Naive thymus-derived CD8-positive, alpha-beta T cell (primary cell): ENCODE measurements at regions not wholly inside any gene's neighbourhood (a gene's known extent, or its start where the extent isn't known, plus 50 kb on each side); places are given as distances from the start of the nearest gene placed in this dataset.
A peak's percentile ranks its signal among the peaks of the same experiment; 100 is the strongest.

Experiments used
- ATAC-seq, 2 donors: fragments of 150-1000 bp; cut with Tn5 transposase in 1 of 2; sonication (Bioruptor Pico), chemical (Tn5 transposase) in 1 of 2; 1 replicate in 1 of 2; 2 replicates in 1 of 2; pipeline ENCODE4 v1.10.0; 2021; ENCODE audit warnings: mild to moderate bottlenecking in 2 of 2, moderate library complexity in 2 of 2
- POLR2A ChIA-PET: fragments of 350-600 bp; sonication (Branson Sonifier 250); formaldehyde crosslinking; loops from one replicate; lab custom pipeline; 2021; ENCODE audit warnings: antibody characterized with exemption; lab: Charles Lee
- DNase-seq, 10 donors: peaks; one replicate each; pipeline versions ENCODE4 v3.0.0 to v3.0.0-alpha.2; 2020 to 2022
- H3K27ac Mint-ChIP-seq, 10 donors: one replicate each; pipeline ENCODE4 v1.8.0; 2020 to 2022; ENCODE audit warnings: mild to moderate bottlenecking in 10 of 10, mixed read lengths in 10 of 10, moderate library complexity in 4 of 10, inconsistent platforms in 1 of 10
- H3K27me3 Mint-ChIP-seq, 5 donors: one replicate each; pipeline ENCODE4 v1.8.0; 2021 to 2022; ENCODE audit warnings: mixed read lengths in 5 of 5
- H3K36me3 Mint-ChIP-seq, 3 donors: one replicate each; pipeline ENCODE4 v1.8.0; 2020 to 2022; ENCODE audit warnings: mixed read lengths in 3 of 3, mild to moderate bottlenecking in 2 of 3, inconsistent platforms in 1 of 3
- H3K4me1 Mint-ChIP-seq, 4 donors: one replicate each; pipeline ENCODE4 v1.8.0; 2021 to 2022; ENCODE audit warnings: mixed read lengths in 4 of 4
- H3K4me3 Mint-ChIP-seq, 10 donors: one replicate each; pipeline ENCODE4 v1.8.0; 2020 to 2022; ENCODE audit warnings: mild to moderate bottlenecking in 10 of 10, mixed read lengths in 10 of 10, moderate library complexity in 6 of 10, inconsistent platforms in 1 of 10
- H3K9me3 Mint-ChIP-seq, 9 donors: one replicate each; pipeline ENCODE4 v1.8.0; 2020 to 2022; ENCODE audit warnings: mixed read lengths in 9 of 9, mild to moderate bottlenecking in 3 of 9, inconsistent platforms in 1 of 9, moderate library complexity in 1 of 9

DNA sequence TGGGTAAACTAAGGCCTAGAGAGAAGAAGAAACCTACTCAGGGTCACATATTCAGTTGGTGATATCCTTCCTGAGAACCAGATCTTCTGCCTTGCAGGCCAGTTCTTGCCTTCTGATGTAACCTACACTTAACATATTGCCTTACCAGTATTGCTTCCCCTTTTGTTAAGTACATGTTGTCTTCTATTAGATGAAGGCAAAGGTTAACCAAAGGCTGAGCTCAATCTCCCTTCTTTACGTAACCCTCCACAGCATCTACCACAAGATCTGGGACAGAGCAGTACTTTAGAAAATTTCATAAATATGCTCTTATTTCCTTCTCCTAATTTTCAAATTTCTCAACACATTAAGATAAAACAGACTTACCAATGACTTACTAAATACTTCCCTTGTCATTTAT lies 474.4 kb downstream of the SH2D1A start:
- no peaks in the 10 kb centered on the region for H3K36me3 Mint-ChIP-seq
- DNase-seq (no peak), ATAC-seq (no peak)
- POLR2A ChIA-PET: no interaction called here
- no peaks in the 10 kb centered on the region for H3K27me3 Mint-ChIP-seq
- H3K4me3 Mint-ChIP-seq: no peak overlapping the region
- no peak overlapping the region for H3K27ac Mint-ChIP-seq
- peaks cover 0 to 4% (median 0%) of the 10 kb centered on the region in 4 donors for H3K4me1 Mint-ChIP-seq
- H3K9me3 Mint-ChIP-seq: no peaks in the 10 kb centered on the region

DNA sequence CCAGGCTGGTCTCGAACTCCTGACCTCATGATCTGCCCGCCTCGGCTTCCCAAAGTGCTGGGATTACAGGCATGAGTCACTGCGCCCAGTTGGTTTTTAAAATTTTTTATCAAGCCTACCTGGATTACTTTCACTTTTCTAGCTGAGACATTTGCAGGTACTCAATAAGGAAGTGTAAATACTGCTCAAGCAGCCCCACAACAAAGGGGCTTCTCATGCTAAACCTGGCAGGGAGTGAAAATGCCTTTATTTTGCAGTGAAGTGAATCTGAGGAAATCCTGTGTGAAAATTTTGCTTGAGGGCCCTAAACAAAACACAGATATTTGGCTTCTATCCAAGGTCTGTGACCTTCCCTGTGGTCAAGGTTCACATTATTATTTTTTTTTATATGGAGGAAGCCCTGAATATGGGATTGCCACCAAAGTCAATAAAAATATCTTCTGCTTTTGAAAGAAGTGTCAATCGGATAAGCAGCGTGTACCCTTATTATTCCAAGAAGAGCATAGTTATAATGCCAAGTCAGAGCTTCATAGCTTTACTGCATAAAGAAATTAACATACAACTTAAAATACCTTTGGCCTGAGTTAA lies 481.0 kb downstream of the SH2D1A start:
- H3K9me3 Mint-ChIP-seq: no peaks in the 10 kb centered on the region
- peak in 4 of 10 donors; percentile 4 to 13 (median 8) for DNase-seq
- H3K27ac Mint-ChIP-seq: peak overlapping the region in 8 of 10 donors; percentile 38 to 76 (median 62)
- peak; percentile 52 to 72 for ATAC-seq
- H3K4me1 Mint-ChIP-seq: peaks cover 4 to 30% (median 20%) of the 10 kb centered on the region in 4 donors
- H3K36me3 Mint-ChIP-seq: no peaks in the 10 kb centered on the region
- peak overlapping the region in 1 of 10 donors; percentile 40 for H3K4me3 Mint-ChIP-seq
- POLR2A ChIA-PET: no interaction called here
- H3K27me3 Mint-ChIP-seq: no peaks in the 10 kb centered on the region

GRCh38 chrX:124829930-124830329 lies 483.6 kb downstream of the SH2D1A start:
- Mint-ChIP-seq H3K27me3 (no peaks in the 10 kb centered on the region), H3K27ac (peak overlapping the region in 3 of 10 donors; percentile 24 to 66 (median 66)), H3K4me1 (peaks cover 4 to 26% (median 20%) of the 10 kb centered on the region in 4 donors), H3K9me3 (no peaks in the 10 kb centered on the region), H3K4me3 (no peak overlapping the region), H3K36me3 (no peaks in the 10 kb centered on the region)
- ATAC-seq (no peak), DNase-seq (no peak)
- POLR2A ChIA-PET: no interaction called here

DNA sequence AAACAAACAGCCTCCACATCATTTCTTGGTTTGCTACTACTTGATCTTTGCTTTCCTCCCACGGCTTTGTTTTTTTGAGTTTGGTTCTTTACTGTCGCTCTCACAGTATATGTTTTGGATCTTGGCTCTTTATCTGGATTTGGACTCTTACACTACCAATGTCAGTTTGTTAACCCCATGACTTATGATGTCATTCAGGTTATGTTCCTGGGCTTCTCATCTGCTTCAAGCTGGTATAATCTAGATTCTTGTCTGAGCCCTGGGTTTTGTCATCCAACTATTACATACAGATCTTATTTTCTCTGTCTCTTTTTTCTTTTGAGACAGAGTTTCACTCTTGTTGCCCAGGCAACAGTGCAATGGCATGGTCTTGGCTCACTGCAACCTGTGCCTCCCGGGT lies 482.9 kb upstream of the TEX13C start:
- H3K4me1 Mint-ChIP-seq: peaks cover 0 to 3% (median 0%) of the 10 kb centered on the region in 4 donors
- no peaks in the 10 kb centered on the region for H3K27me3 Mint-ChIP-seq
- DNase-seq: no peak
- no peaks in the 10 kb centered on the region for H3K9me3 Mint-ChIP-seq
- H3K27ac Mint-ChIP-seq: no peak overlapping the region
- POLR2A ChIA-PET: no interaction called here
- no peaks in the 10 kb centered on the region for H3K36me3 Mint-ChIP-seq
- peak in 1 of 2 donors; percentile 30 for ATAC-seq
- H3K4me3 Mint-ChIP-seq: no peak overlapping the region

GRCh38 chrX:124842205-124842604 lies 477.5 kb upstream of the TEX13C start:
- POLR2A ChIA-PET: no interaction called here
- Mint-ChIP-seq H3K9me3 (no peaks in the 10 kb centered on the region), H3K27ac (no peak overlapping the region), H3K36me3 (no peaks in the 10 kb centered on the region), H3K4me1 (no peaks in the 10 kb centered on the region), H3K4me3 (no peak overlapping the region), H3K27me3 (no peaks in the 10 kb centered on the region)
- ATAC-seq (no peak), DNase-seq (no peak)

DNA sequence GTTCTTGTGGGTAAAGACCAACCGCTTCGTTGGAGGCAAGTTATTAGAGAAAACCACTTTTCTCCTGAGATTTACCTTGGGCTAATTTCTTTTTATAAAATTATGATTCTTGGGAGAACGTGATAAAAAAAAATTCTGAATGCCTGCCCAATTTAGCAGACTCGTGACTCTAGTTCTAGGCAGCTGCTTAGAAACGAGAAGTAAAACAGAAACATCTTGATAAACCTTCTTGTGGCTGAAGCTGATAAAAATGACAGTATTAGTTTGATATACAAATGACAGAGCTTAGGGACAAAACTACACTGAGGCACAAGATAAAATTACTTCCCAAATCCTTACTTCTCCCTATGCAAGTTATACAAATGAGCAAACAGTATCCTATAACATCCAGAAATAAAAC lies 458.9 kb upstream of the TEX13C start:
- peaks cover 0 to 12% (median 0%) of the 10 kb centered on the region in 9 donors for H3K9me3 Mint-ChIP-seq
- H3K4me1 Mint-ChIP-seq: no peaks in the 10 kb centered on the region
- DNase-seq (no peak), ATAC-seq (no peak)
- peaks cover 0 to 2% (median 0%) of the 10 kb centered on the region in 3 donors for H3K36me3 Mint-ChIP-seq
- no peak overlapping the region for H3K4me3 Mint-ChIP-seq
- POLR2A ChIA-PET: no interaction called here
- H3K27me3 Mint-ChIP-seq: peaks cover 0 to 2% (median 0%) of the 10 kb centered on the region in 5 donors
- no peak overlapping the region for H3K27ac Mint-ChIP-seq

GRCh38 chrX:124862301-124862700 lies 457.4 kb upstream of the TEX13C start:
- H3K9me3 Mint-ChIP-seq: peaks cover 0 to 12% (median 0%) of the 10 kb centered on the region in 9 donors

DNA sequence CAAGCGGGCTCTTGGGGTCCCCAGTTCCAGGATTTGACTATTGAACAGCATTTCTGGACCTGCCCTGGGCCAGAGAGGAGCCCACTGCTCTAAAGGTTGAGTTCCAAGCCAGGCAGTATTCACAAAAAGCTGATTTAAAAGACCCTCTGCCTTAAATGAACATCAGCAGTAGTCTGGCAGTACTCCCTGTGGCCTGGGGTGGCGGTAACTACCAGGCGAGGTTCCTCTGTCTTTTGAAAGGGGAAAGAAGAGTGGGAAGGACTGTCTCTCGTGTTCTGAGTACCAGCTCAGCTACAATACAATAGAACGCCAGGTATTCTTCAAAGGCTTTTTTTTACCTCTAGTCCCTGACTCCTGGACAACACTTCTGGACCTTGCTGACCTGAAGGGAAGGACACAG lies 456.4 kb upstream of the TEX13C start:
- Mint-ChIP-seq H3K27ac (no peak overlapping the region), H3K4me3 (no peak overlapping the region), H3K4me1 (no peaks in the 10 kb centered on the region), H3K9me3 (peaks cover 0 to 17% (median 0%) of the 10 kb centered on the region in 9 donors), H3K36me3 (peaks cover 0 to 2% (median 0%) of the 10 kb centered on the region in 3 donors), H3K27me3 (peaks cover 0 to 3% (median 0%) of the 10 kb centered on the region in 5 donors)
- DNase-seq (no peak), ATAC-seq (no peak)
- POLR2A ChIA-PET: no interaction called here

More at GRCh38 chrX:124862301-124862700, 457.4 kb upstream of the TEX13C start:
- ATAC-seq (no peak), DNase-seq (no peak)
- H3K4me1 Mint-ChIP-seq: no peaks in the 10 kb centered on the region
- peaks cover 0 to 3% (median 0%) of the 10 kb centered on the region in 5 donors for H3K27me3 Mint-ChIP-seq
- H3K4me3 Mint-ChIP-seq: no peak overlapping the region
- H3K36me3 Mint-ChIP-seq: peaks cover 0 to 2% (median 0%) of the 10 kb centered on the region in 3 donors
- POLR2A ChIA-PET: no interaction called here
- H3K27ac Mint-ChIP-seq: no peak overlapping the region

DNA sequence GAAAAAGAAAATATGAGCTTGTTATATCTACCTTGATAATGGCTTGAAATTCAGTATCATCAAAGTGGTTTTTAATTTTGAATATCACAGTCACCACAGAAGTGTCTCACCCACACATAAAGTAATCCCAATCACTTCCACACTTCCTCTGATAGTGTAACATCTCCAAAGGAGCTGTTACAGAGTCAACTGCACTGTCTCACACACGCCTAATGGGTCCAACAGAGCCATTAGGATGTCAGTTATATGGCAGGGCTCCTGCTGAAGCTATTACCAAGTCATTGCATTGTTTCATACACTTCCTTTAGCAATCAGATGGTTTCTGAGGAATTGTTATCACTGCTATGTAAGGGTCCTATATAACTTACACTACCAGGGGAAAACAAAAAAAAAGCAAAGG lies 432.1 kb upstream of the TEX13C start:
- no peak overlapping the region for H3K4me3 Mint-ChIP-seq
- H3K36me3 Mint-ChIP-seq: no peaks in the 10 kb centered on the region
- DNase-seq (no peak), ATAC-seq (no peak)
- H3K9me3 Mint-ChIP-seq: no peaks in the 10 kb centered on the region
- POLR2A ChIA-PET: no interaction called here
- no peaks in the 10 kb centered on the region for H3K4me1 Mint-ChIP-seq
- no peak overlapping the region for H3K27ac Mint-ChIP-seq
- H3K27me3 Mint-ChIP-seq: no peaks in the 10 kb centered on the region

DNA sequence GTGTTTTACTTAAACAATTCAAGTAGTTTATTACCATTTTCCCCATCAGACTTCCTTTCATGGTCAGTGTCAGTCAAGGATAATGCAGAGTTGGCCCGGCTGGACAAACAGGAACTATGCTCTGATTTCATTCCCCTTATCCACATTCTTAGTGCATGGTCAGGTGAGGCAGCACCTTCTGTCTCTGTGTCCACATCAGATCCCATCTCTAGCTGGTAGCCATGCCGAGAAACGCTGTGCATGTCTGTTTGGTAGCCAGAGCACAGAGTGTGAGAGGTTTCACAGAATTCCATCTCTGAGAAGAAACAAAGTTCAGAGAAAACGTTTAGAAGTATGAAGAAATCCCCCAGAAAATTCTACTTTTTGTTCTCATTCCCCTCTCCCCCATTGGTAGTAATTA lies 423.7 kb upstream of the TEX13C start:
- no peaks in the 10 kb centered on the region for H3K27me3 Mint-ChIP-seq
- POLR2A ChIA-PET: no interaction called here
- no peaks in the 10 kb centered on the region for H3K9me3 Mint-ChIP-seq
- no peak for ATAC-seq
- no peak overlapping the region for H3K27ac Mint-ChIP-seq
- no peaks in the 10 kb centered on the region for H3K4me1 Mint-ChIP-seq
- no peak for DNase-seq
- H3K36me3 Mint-ChIP-seq: no peaks in the 10 kb centered on the region
- no peak overlapping the region for H3K4me3 Mint-ChIP-seq

GRCh38 chrX:124902953-124903352 lies 416.7 kb upstream of the TEX13C start:
- Mint-ChIP-seq H3K4me1 (no peaks in the 10 kb centered on the region), H3K9me3 (peaks cover 0 to 6% (median 0%) of the 10 kb centered on the region in 9 donors), H3K4me3 (no peak overlapping the region), H3K27me3 (no peaks in the 10 kb centered on the region), H3K27ac (peak overlapping the region in 1 of 10 donors; percentile 60), H3K36me3 (peaks cover 0 to 4% (median 0%) of the 10 kb centered on the region in 3 donors)
- no peak for DNase-seq
- POLR2A ChIA-PET: no interaction called here
- no peak for ATAC-seq

GRCh38 chrX:124910611-124911010 lies 409.1 kb upstream of the TEX13C start:
- ATAC-seq (no peak), DNase-seq (no peak)
- Mint-ChIP-seq H3K27ac (no peak overlapping the region), H3K4me1 (no peaks in the 10 kb centered on the region), H3K27me3 (no peaks in the 10 kb centered on the region), H3K4me3 (no peak overlapping the region), H3K36me3 (peaks cover 0 to under 1% (median 0%) of the 10 kb centered on the region in 3 donors), H3K9me3 (peaks cover 0 to 6% (median 0%) of the 10 kb centered on the region in 9 donors)
- POLR2A ChIA-PET: no interaction called here

GRCh38 chrX:124917011-124917410 lies 402.7 kb upstream of the TEX13C start:
- POLR2A ChIA-PET: no interaction called here
- H3K4me1 Mint-ChIP-seq: no peaks in the 10 kb centered on the region
- no peaks in the 10 kb centered on the region for H3K36me3 Mint-ChIP-seq

GRCh38 chrX:124925681-124926080 lies 394.0 kb upstream of the TEX13C start:
- Mint-ChIP-seq H3K27ac (no peak overlapping the region), H3K36me3 (no peaks in the 10 kb centered on the region), H3K9me3 (no peaks in the 10 kb centered on the region), H3K4me3 (no peak overlapping the region), H3K27me3 (no peaks in the 10 kb centered on the region), H3K4me1 (no peaks in the 10 kb centered on the region)
- POLR2A ChIA-PET: no interaction called here
- ATAC-seq: no peak
- no peak for DNase-seq

More at GRCh38 chrX:124917011-124917410, 402.7 kb upstream of the TEX13C start:
- DNase-seq (no peak), ATAC-seq (no peak)
- no peak overlapping the region for H3K4me3 Mint-ChIP-seq
- no peak overlapping the region for H3K27ac Mint-ChIP-seq
- no peaks in the 10 kb centered on the region for H3K9me3 Mint-ChIP-seq
- no peaks in the 10 kb centered on the region for H3K27me3 Mint-ChIP-seq
